Bronchial epithelial cell (primary cell): ENCODE measurements at regions not wholly inside any gene's neighbourhood (a gene's known extent, or its start where the extent isn't known, plus 50 kb on each side); places are given as distances from the start of the nearest gene placed in this dataset.
"Not testable (repeated sequence)": the region's sequence is repeated elsewhere in the genome, so short reads cannot be mapped to it uniquely, and the experiment has no call there.

Source experiments
- DNase-seq: peaks from one replicate; pipeline ENCODE4 v3.0.0-alpha.2; 2010; ENCODE audit warnings: low read depth
- FAIRE-seq: peaks from 2 replicates; lab custom pipeline; 2011; peaks lifted over from hg19 to GRCh38; lab: Jason Lieb, UNC
- H3K27me3 ChIP-seq: 2 replicates; pipeline ENCODE4 v1.5.1; 2011; ENCODE audit warnings: low read length; ENCODE audit not compliant: control insufficient read depth, insufficient read depth
- H3K36me3 ChIP-seq: 2 replicates; pipeline ENCODE4 v1.5.1; 2011; ENCODE audit warnings: low read length; ENCODE audit not compliant: control insufficient read depth, insufficient read depth
- H3K4me3 ChIP-seq: 2 replicates; pipeline ENCODE4 v1.5.1; 2011; ENCODE audit warnings: mild to moderate bottlenecking, low read depth, low read length, control low read depth
- TF ChIP-seq, protein P1 (sequence below): IDR thresholded peaks from 2 replicates; pipeline ENCODE4 v1.5.1; 2011; ENCODE audit warnings: mild to moderate bottlenecking, moderate library complexity, low read length, control low read depth, inconsistent platforms; ENCODE audit not compliant: insufficient read depth, severe bottlenecking

DNA sequence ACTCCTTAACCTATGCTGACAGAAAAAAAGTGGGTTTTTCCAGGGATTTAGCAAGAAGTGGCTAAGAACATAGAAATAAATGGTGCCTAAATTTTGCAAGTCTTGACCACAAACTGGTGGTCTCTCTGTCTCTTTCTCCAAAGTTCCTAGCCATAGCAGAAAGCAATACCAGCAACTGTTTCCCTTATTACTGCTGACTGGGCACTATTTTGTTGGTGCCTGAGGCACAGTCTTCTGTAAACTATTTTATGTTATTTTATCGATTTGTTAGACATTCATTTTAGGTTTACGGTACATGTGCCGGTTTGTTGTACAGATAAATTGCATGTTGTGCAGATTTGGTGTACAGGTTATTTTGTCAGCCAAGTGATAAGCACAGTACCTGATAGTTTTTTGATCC lies 234.6 kb upstream of the TECRL start:
- TF ChIP-seq, protein P1, sequence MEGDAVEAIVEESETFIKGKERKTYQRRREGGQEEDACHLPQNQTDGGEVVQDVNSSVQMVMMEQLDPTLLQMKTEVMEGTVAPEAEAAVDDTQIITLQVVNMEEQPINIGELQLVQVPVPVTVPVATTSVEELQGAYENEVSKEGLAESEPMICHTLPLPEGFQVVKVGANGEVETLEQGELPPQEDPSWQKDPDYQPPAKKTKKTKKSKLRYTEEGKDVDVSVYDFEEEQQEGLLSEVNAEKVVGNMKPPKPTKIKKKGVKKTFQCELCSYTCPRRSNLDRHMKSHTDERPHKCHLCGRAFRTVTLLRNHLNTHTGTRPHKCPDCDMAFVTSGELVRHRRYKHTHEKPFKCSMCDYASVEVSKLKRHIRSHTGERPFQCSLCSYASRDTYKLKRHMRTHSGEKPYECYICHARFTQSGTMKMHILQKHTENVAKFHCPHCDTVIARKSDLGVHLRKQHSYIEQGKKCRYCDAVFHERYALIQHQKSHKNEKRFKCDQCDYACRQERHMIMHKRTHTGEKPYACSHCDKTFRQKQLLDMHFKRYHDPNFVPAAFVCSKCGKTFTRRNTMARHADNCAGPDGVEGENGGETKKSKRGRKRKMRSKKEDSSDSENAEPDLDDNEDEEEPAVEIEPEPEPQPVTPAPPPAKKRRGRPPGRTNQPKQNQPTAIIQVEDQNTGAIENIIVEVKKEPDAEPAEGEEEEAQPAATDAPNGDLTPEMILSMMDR = no peak
- FAIRE-seq (no peak), DNase-seq (no peak)
- Histone ChIP-seq H3K4me3 (no peak overlapping the region), H3K27me3 (no peaks in the 10 kb centered on the region), H3K36me3 (no peaks in the 10 kb centered on the region)

GRCh38 chr4:64642936-64643335 lies 233.7 kb upstream of the TECRL start:
- no peak for FAIRE-seq

DNA sequence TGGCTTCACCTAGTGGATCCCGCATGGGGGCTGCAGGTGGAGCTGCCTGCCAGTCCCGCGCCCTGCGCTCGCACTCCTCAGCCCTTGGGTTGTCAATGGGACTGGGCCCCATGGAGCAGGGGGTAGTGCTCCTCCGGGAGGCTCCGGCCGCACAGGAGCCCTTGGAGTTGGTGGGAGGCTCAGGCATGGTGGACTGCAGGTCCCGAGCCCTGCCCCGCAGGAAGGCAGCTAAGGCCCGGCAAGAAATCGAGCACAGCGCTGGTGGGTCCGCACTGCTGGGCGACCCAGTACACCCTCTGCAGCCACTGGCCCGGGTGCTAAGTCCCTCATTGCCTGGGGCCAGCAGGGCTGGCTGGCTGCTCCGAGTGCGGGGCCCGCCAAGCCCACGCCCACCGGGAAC lies 231.2 kb upstream of the TECRL start:
- FAIRE-seq, H3K36me3 ChIP-seq, H3K27me3 ChIP-seq, DNase-seq, H3K4me3 ChIP-seq: not testable (repeated sequence)

More at GRCh38 chr4:64642936-64643335, 233.7 kb upstream of the TECRL start:
- DNase-seq = no peak
- TF ChIP-seq, protein P1 = no peak
- Histone ChIP-seq H3K4me3 (no peak overlapping the region), H3K36me3 (no peaks in the 10 kb centered on the region), H3K27me3 (no peaks in the 10 kb centered on the region)

GRCh38 chr4:64625438-64625837 lies 216.2 kb upstream of the TECRL start:
- no peak for FAIRE-seq
- TF ChIP-seq, protein P1 = no peak

DNA sequence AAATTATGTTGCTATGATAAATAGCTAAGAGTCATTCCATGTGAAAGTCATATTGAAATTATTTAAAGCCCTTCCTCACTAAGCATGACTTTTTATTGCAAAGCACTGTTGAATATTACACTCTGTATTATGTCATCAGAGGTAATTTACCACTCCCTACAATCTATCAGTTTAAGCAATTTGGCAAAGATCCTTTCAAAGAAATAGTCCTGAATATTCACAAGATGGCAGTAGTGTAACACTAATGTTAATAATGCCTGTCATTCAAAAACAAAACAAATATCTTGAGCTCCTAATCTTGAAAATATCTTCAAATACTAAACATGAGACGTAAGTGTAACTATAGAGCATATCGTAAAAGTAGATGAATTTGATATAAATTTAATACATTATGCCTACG lies 208.6 kb upstream of the TECRL start:
- Histone ChIP-seq H3K27me3 (no peaks in the 10 kb centered on the region), H3K4me3 (no peak overlapping the region), H3K36me3 (no peaks in the 10 kb centered on the region)
- DNase-seq = peak; percentile 26
- TF ChIP-seq, protein P1 = no peak
- FAIRE-seq = no peak

More at GRCh38 chr4:64625438-64625837, 216.2 kb upstream of the TECRL start:
- H3K36me3 ChIP-seq = no peaks in the 10 kb centered on the region
- H3K4me3 ChIP-seq = no peak overlapping the region
- DNase-seq = no peak
- H3K27me3 ChIP-seq = no peaks in the 10 kb centered on the region

DNA sequence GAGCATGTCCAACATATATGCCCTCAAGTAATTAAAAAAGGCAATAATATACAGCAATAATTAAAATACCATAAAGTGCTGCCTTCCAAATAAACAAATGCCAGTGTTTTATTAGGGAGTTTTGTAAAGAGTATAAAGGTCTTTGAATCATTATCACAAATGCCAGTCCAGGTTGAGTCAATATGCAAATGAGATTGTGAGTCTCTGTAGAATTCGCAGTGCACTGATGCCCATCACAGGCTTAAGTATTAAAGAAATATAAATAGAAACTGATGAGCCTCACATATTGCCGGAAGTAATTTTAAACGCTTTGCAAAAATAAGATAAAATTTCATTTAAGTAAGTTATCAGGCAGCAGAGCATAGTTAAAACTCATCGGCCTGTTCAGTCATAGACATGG lies 205.0 kb upstream of the TECRL start:
- DNase-seq (no peak), FAIRE-seq (no peak)
- Histone ChIP-seq H3K4me3 (no peak overlapping the region), H3K36me3 (no peaks in the 10 kb centered on the region), H3K27me3 (no peaks in the 10 kb centered on the region)
- TF ChIP-seq, protein P1 = no peak
